DOHH2 (cell line): ENCODE measurements at regions not wholly inside any gene's neighbourhood (a gene's known extent, or its start where the extent isn't known, plus 50 kb on each side); places are given as distances from the start of the nearest gene placed in this dataset.

ENCODE experiments used
- EZH2phosphoT487 ChIP-seq: fragments of 200-600 bp; sonication (generic); IDR thresholded peaks from 2 replicates; pipeline ENCODE4 v1.6.1; 2017; ENCODE audit warnings: borderline replicate concordance, mild to moderate bottlenecking, antibody characterized with exemption, low read length, moderate library complexity, mixed read lengths
- TF ChIP-seq, protein P1 (sequence below): fragments of 200-600 bp; sonication (generic); IDR thresholded peaks from one replicate; pipeline ENCODE4 v1.5.1; 2014; ENCODE audit warnings: antibody characterized with exemption, mild to moderate bottlenecking, low read depth, low read length; ENCODE audit not compliant: poor library complexity, severe bottlenecking

DNA sequence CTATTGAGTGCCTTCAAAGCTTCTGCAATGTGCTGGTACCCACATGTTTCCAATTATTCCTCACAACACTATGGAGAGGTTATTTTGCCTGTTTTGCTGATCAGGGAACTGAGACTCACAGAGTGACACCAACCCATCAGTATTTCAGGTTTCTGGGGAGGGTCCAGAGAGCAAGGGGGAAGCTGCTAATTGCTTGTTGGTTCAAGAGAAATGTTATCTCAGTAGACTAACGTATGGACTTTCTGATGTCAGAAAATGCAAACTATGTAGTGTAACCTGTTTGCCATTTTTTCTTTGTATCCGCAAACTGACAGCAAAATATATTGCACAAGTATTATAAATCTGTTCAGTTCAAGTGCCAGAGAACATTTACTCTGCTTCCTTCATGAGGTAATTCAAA lies 108.3 kb upstream of the MSX2 start:
- TF ChIP-seq, protein P1, sequence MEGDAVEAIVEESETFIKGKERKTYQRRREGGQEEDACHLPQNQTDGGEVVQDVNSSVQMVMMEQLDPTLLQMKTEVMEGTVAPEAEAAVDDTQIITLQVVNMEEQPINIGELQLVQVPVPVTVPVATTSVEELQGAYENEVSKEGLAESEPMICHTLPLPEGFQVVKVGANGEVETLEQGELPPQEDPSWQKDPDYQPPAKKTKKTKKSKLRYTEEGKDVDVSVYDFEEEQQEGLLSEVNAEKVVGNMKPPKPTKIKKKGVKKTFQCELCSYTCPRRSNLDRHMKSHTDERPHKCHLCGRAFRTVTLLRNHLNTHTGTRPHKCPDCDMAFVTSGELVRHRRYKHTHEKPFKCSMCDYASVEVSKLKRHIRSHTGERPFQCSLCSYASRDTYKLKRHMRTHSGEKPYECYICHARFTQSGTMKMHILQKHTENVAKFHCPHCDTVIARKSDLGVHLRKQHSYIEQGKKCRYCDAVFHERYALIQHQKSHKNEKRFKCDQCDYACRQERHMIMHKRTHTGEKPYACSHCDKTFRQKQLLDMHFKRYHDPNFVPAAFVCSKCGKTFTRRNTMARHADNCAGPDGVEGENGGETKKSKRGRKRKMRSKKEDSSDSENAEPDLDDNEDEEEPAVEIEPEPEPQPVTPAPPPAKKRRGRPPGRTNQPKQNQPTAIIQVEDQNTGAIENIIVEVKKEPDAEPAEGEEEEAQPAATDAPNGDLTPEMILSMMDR: no peak
- no peak for TF ChIP-seq EZH2phosphoT487
